PC-9 (cell line): ENCODE measurements at regions not wholly inside any gene's neighbourhood (a gene's known extent, or its start where the extent isn't known, plus 50 kb on each side); places are given as distances from the start of the nearest gene placed in this dataset.

ENCODE experiments used
- BruUV-seq: library from RNA; stranded (reverse); fragments of 400-500 nt; replicated peaks from 2 replicates; lab custom pipeline; 2021; lab: Mats Ljungman, UMichigan
- CTCF ChIA-PET: fragments of 300-600 bp; sonication (Branson Sonifier 250); formaldehyde crosslinking; loops from one replicate; lab custom pipeline; 2022; ENCODE audit warnings: antibody characterized with exemption; lab: Charles Lee
- POLR2A ChIA-PET: fragments of 300-600 bp; sonication (Branson Sonifier 250); formaldehyde crosslinking; loops from one replicate; lab custom pipeline; 2022; ENCODE audit warnings: antibody characterized with exemption; ENCODE audit not compliant: unreplicated experiment; lab: Charles Lee
- DNase-seq, 2 experiments: peaks; one replicate each; pipeline versions ENCODE4 v3.0.0 to v3.0.0-alpha.2; 2015 to 2022; ENCODE audit warnings: mixed read lengths in 1 of 2
- H2AFZ ChIP-seq: fragments of 200-600 bp; sonication (generic); 2 replicates; pipeline ENCODE4 v1.8.1; 2017; ENCODE audit warnings: antibody characterized with exemption
- H3F3A ChIP-seq: fragments of 200-600 bp; sonication (generic); 2 replicates; pipeline ENCODE4 v1.8.1; 2017; ENCODE audit warnings: antibody characterized with exemption, mild to moderate bottlenecking, low read depth; ENCODE audit not compliant: insufficient read depth
- H3K27ac ChIP-seq: fragments of 200-600 bp; sonication (generic); 2 replicates; pipeline ENCODE4 v1.6.1; 2016; ENCODE audit warnings: mixed run types
- H3K27me3 ChIP-seq: fragments of 200-600 bp; sonication (generic); 2 replicates; pipeline ENCODE4 v1.6.1; 2016; ENCODE audit warnings: low read depth, mixed run types; ENCODE audit not compliant: insufficient read depth
- H3K36me3 ChIP-seq: fragments of 200-600 bp; sonication (generic); 2 replicates; pipeline ENCODE4 v1.6.1; 2016; ENCODE audit warnings: low read depth, mixed run types
- H3K4me1 ChIP-seq: fragments of 200-600 bp; sonication (generic); replicated peaks from 2 replicates; pipeline ENCODE4 v1.6.1; 2016; ENCODE audit warnings: mixed run types; ENCODE audit not compliant: insufficient read depth
- H3K4me2 ChIP-seq: fragments of 200-600 bp; sonication (generic); 2 replicates; pipeline ENCODE4 v1.6.1; 2017; ENCODE audit warnings: mixed run types
- H3K4me3 ChIP-seq: fragments of 200-600 bp; sonication (generic); 2 replicates; pipeline ENCODE4 v1.6.1; 2016; ENCODE audit warnings: mixed run types
- H3K79me2 ChIP-seq: fragments of 200-600 bp; sonication (generic); 2 replicates; pipeline ENCODE4 v1.6.1; 2017; ENCODE audit warnings: low read depth, mixed run types
- H3K9me2 ChIP-seq: fragments of 200-600 bp; sonication (generic); 2 replicates; pipeline ENCODE4 v1.8.1; 2017; ENCODE audit warnings: mild to moderate bottlenecking; ENCODE audit not compliant: insufficient read depth
- H3K9me3 ChIP-seq: fragments of 200-600 bp; sonication (generic); 2 replicates; pipeline ENCODE4 v1.8.1; 2016; ENCODE audit warnings: low read depth; ENCODE audit not compliant: insufficient read depth
- H4K20me1 ChIP-seq: fragments of 200-600 bp; sonication (generic); 2 replicates; pipeline ENCODE4 v1.8.1; 2017; ENCODE audit not compliant: insufficient read depth
- CTCF ChIP-seq: fragments of 200-600 bp; sonication (generic); conservative IDR thresholded peaks from 2 replicates; pipeline ENCODE4 v1.6.1; 2017; ENCODE audit warnings: mixed run types, antibody characterized with exemption, mild to moderate bottlenecking, moderate library complexity
- EZH2 ChIP-seq: fragments of 200-600 bp; sonication (generic); IDR thresholded peaks from 2 replicates; pipeline ENCODE4 v1.8.0; 2017; ENCODE audit warnings: antibody characterized with exemption, low read depth
- intact Hi-C: fragments of 100-400 bp; cut with micrococcal nuclease; formaldehyde crosslinking; loops from one replicate; pipeline ENCODE4 v1.10.0; 2022; ENCODE audit not compliant: unreplicated experiment

- Histone ChIP-seq H3K27me3 (peaks cover 97% of the 10 kb centered on the region), H3F3A (no peaks in the 10 kb centered on the region), H3K4me3 (no peak overlapping the region), H3K27ac (no peak overlapping the region), H3K79me2 (no peaks in the 10 kb centered on the region), H3K9me2 (no peaks in the 10 kb centered on the region; the same call in 1 of the 2 replicates), H3K4me2 (no peak overlapping the region), H3K36me3 (no peaks in the 10 kb centered on the region), H3K9me3 (no peaks in the 10 kb centered on the region), H2AFZ (no peak overlapping the region), H4K20me1 (no peaks in the 10 kb centered on the region; the same call in 1 of the 2 replicates), H3K4me1 (no peaks in the 10 kb centered on the region)
- ChIA-PET POLR2A (no interaction called here), CTCF (no interaction called here)
- intact Hi-C loops = no loop called here
- no TSS peak for BruUV-seq
- DNase-seq = no peak
- TF ChIP-seq EZH2 (no peak), CTCF (no peak)
Observed at GRCh38 chr1:231094421-231094820, 54.4 kb upstream of the FAM89A start.

DNA sequence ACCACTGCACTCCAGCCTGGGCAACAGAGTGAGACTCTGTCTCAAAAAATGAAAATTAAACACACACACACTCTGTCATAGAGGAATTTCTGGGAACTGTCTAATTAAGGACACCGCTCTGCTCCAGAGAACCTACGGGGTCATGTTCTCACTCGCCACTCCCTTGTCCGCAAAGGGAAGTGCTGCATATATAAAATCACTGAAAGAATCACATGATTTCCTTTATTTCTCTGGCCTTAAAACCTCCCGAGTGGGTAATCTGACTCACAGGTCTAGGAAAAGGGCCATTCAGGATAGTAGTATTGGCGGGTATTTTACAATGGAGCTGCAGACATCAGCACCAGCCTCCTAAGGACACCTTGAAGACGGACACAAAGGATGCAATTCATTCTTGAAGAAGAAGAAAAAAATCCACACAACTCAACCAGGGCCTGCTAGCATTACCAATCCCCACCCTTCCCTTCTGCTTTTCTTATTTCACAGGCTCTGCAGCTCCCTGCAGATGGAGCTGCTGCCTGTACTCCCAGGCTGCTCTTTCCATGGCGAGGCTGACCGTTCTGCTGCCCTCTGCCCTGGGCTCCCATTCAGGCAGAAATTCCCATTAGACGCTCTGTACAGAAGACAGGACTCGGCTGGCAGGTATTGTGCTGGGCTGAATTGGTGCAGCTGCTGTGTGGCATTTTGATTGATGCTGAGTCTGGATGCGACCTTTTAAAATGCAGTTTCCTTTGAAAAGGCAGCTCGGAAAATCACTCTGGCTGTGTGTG is 53.3 kb upstream of the FAM89A start:
- Histone ChIP-seq H2AFZ (no peak overlapping the region), H3K9me2 (no peaks in the 10 kb centered on the region; the same call in 1 of the 2 replicates), H3F3A (no peaks in the 10 kb centered on the region), H3K4me1 (no peaks in the 10 kb centered on the region), H3K79me2 (no peaks in the 10 kb centered on the region), H3K27ac (no peak overlapping the region), H3K36me3 (no peaks in the 10 kb centered on the region), H4K20me1 (no peaks in the 10 kb centered on the region; the same call in 1 of the 2 replicates), H3K27me3 (peaks cover 97% of the 10 kb centered on the region), H3K4me2 (no peak overlapping the region), H3K4me3 (no peak overlapping the region), H3K9me3 (no peaks in the 10 kb centered on the region)
- POLR2A ChIA-PET = no interaction called here
- no peak for DNase-seq
- no TSS peak for BruUV-seq
- no peak for TF ChIP-seq CTCF
- TF ChIP-seq EZH2 = no peak
- CTCF ChIA-PET = no interaction called here
- intact Hi-C loops = no loop called here

DNA sequence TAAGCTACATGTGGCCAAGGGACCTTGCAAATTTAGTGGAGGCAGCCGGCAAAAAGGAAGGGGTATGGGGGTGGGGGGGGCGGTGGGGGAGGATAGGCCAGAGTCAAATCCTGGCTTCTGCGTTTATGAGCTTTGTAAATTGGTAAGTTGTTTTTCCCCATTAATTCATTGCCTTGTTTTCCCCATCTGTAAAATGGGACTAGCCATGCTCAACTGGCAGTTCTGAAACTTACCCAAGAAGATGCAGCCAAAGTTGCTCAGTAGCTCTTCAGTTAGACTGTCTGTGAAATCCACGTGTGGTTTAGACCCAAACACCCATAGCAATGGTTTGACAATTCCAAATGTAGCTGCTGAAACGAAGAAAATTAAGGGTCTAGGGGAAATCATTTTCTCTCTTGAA is 52.3 kb upstream of the FAM89A start:
- H3K9me3 ChIP-seq = no peaks in the 10 kb centered on the region
- H3K27ac ChIP-seq = no peak overlapping the region
- POLR2A ChIA-PET = no interaction called here
- no peaks in the 10 kb centered on the region; the same call in 1 of the 2 replicates for H3K9me2 ChIP-seq
- H3K36me3 ChIP-seq = no peaks in the 10 kb centered on the region
- TF ChIP-seq EZH2 (no peak), CTCF (no peak)
- CTCF ChIA-PET = no interaction called here
- no peaks in the 10 kb centered on the region for H3K4me1 ChIP-seq
- H3K4me3 ChIP-seq = no peak overlapping the region
- no peaks in the 10 kb centered on the region; the same call in 1 of the 2 replicates for H4K20me1 ChIP-seq
- H3K79me2 ChIP-seq = no peaks in the 10 kb centered on the region
- H2AFZ ChIP-seq = no peak overlapping the region
- H3K27me3 ChIP-seq = peaks cover 89% of the 10 kb centered on the region
- BruUV-seq = no TSS peak
- no peaks in the 10 kb centered on the region for H3F3A ChIP-seq
- intact Hi-C loops = no loop called here
- DNase-seq = no peak
- H3K4me2 ChIP-seq = no peak overlapping the region
